Retina (tissue), 1 donor: ENCODE measurements at regions not wholly inside any gene's neighbourhood (a gene's known extent, or its start where the extent isn't known, plus 50 kb on each side); places are given as distances from the start of the nearest gene placed in this dataset.
"Not testable (repeated sequence)": the region's sequence is repeated elsewhere in the genome, so short reads cannot be mapped to it uniquely, and the experiment has no call there.

Experiments used
- DNase-seq: peaks from one replicate; pipeline ENCODE4 v3.0.0-alpha.2; 2016

- DNase-seq = no peak
Measured at GRCh38 chr9:80502306-80502705, 930.5 kb downstream of the TLE4 start.

- DNase-seq = no peak
Measured at GRCh38 chr9:80501635-80502034, 929.9 kb downstream of the TLE4 start.

- DNase-seq = no peak
Measured at GRCh38 chr9:80500300-80500699, 928.5 kb downstream of the TLE4 start.

- DNase-seq = peak; percentile 21
Measured at GRCh38 chr9:80498001-80498555, 926.3 kb downstream of the TLE4 start.

- DNase-seq = peak; percentile 16
Measured at GRCh38 chr9:80496901-80497556, 925.3 kb downstream of the TLE4 start.

- DNase-seq = no peak
Measured at GRCh38 chr9:80493258-80493657, 921.5 kb downstream of the TLE4 start.

- DNase-seq = no peak
Measured at GRCh38 chr9:80492221-80492620, 920.5 kb downstream of the TLE4 start.

GRCh38 chr9:80491086-80491696 is 919.4 kb downstream of the TLE4 start:
- no peak for DNase-seq

- no peak for DNase-seq
Measured at GRCh38 chr9:80489329-80489728, 917.6 kb downstream of the TLE4 start.

GRCh38 chr9:80485420-80486250 is 913.9 kb downstream of the TLE4 start:
- DNase-seq = no peak

- DNase-seq = not testable (repeated sequence)
Measured at GRCh38 chr9:80482251-80482650, 910.5 kb downstream of the TLE4 start.

GRCh38 chr9:80467632-80468031 is 895.9 kb downstream of the TLE4 start:
- DNase-seq = no peak

- no peak for DNase-seq
Measured at GRCh38 chr9:80465556-80465955, 893.8 kb downstream of the TLE4 start.

- DNase-seq = no peak
Measured at GRCh38 chr9:80449513-80449912, 877.7 kb downstream of the TLE4 start.

- no peak for DNase-seq
Measured at GRCh38 chr9:80448996-80449395, 877.2 kb downstream of the TLE4 start.

- DNase-seq = no peak
Measured at GRCh38 chr9:80447876-80448275, 876.1 kb downstream of the TLE4 start.

GRCh38 chr9:80440724-80441123 is 869.0 kb downstream of the TLE4 start:
- no peak for DNase-seq

GRCh38 chr9:80437825-80438224 is 866.1 kb downstream of the TLE4 start:
- DNase-seq = no peak

GRCh38 chr9:80437091-80437640 is 865.4 kb downstream of the TLE4 start:
- no peak for DNase-seq

GRCh38 chr9:80435591-80435990 is 863.8 kb downstream of the TLE4 start:
- DNase-seq = peak; percentile 49

GRCh38 chr9:80426992-80427391 is 855.2 kb downstream of the TLE4 start:
- DNase-seq = peak; percentile 65

GRCh38 chr9:80417211-80417773 is 845.5 kb downstream of the TLE4 start:
- no peak for DNase-seq

GRCh38 chr9:80410106-80410505 is 838.3 kb downstream of the TLE4 start:
- DNase-seq = peak; percentile 80
